Panc1 (cell line): ENCODE measurements at regions not wholly inside any gene's neighbourhood (a gene's known extent, or its start where the extent isn't known, plus 50 kb on each side); places are given as distances from the start of the nearest gene placed in this dataset.

Experiments
- ATAC-seq: fragments of 200-7000 bp; cut with Tn5 transposase; 2 replicates; pipeline ENCODE4 v1.9.1; 2020; ENCODE audit warnings: mild to moderate bottlenecking, moderate library complexity
- BruUV-seq: library from RNA; stranded (reverse); fragments of 400-500 nt; replicated peaks from 2 replicates; lab custom pipeline; 2021; lab: Mats Ljungman, UMichigan
- CTCF ChIA-PET: fragments of 300-600 bp; sonication (Branson Sonifier 250); formaldehyde crosslinking; loops from one replicate; lab custom pipeline; 2022; ENCODE audit warnings: antibody characterized with exemption; lab: Charles Lee
- POLR2A ChIA-PET: fragments of 300-600 bp; sonication (Branson Sonifier 250); formaldehyde crosslinking; loops from one replicate; lab custom pipeline; 2022; ENCODE audit warnings: antibody characterized with exemption; lab: Charles Lee
- DNase-seq: peaks from one replicate; pipeline ENCODE4 v3.0.0-alpha.2; 2010; ENCODE audit warnings: low read depth, low spot score
- H3K27ac ChIP-seq: 2 replicates; pipeline ENCODE4 v1.5.1; 2011; ENCODE audit warnings: mild to moderate bottlenecking, low read length, inconsistent platforms
- H3K27me3 ChIP-seq: fragments of 200-500 bp; sonication (Bioruptor generic); 2 replicates; pipeline ENCODE4 v1.6.0; 2014; ENCODE audit warnings: low read length, inconsistent platforms; ENCODE audit not compliant: control insufficient read depth, insufficient read depth
- H3K36me3 ChIP-seq: fragments of 200-500 bp; sonication (Bioruptor generic); 2 replicates; pipeline ENCODE4 v1.5.1; 2014; ENCODE audit warnings: inconsistent platforms, mild to moderate bottlenecking, low read length, moderate library complexity; ENCODE audit not compliant: control insufficient read depth, insufficient read depth
- H3K4me1 ChIP-seq: 2 replicates; pipeline ENCODE4 v1.5.1; 2011; ENCODE audit warnings: inconsistent platforms, mild to moderate bottlenecking, low read length, moderate library complexity; ENCODE audit not compliant: control insufficient read depth, insufficient read depth
- H3K4me3 ChIP-seq, 2 experiments: 2 replicates each; pipeline ENCODE4 v1.5.1; 2011 to 2012; ENCODE audit warnings: low read depth in 2 of 2, low read length in 2 of 2, mild to moderate bottlenecking in 2 of 2, inconsistent platforms in 1 of 2, moderate library complexity in 1 of 2
- H3K9me3 ChIP-seq: fragments of 200-500 bp; sonication (Bioruptor generic); 2 replicates; pipeline ENCODE4 v1.5.1; 2014; ENCODE audit warnings: low read depth, mild to moderate bottlenecking, inconsistent platforms, low read length, moderate library complexity; ENCODE audit not compliant: control insufficient read depth, insufficient read depth
- CTCF ChIP-seq: fragments of 450-650 bp; IDR thresholded peaks from 2 replicates; pipeline ENCODE4 v1.5.1; 2017; ENCODE audit warnings: mild to moderate bottlenecking
- POLR2AphosphoS5 ChIP-seq: IDR thresholded peaks from 2 replicates; pipeline ENCODE4 v1.6.1; 2012; ENCODE audit warnings: mild to moderate bottlenecking, low read depth, low read length, moderate library complexity
- SIN3A ChIP-seq: IDR thresholded peaks from 2 replicates; pipeline ENCODE4 v1.6.1; 2012; ENCODE audit warnings: low read depth, mild to moderate bottlenecking, low read length, moderate library complexity, borderline replicate concordance; ENCODE audit not compliant: insufficient read depth
- TCF7L2 ChIP-seq: IDR thresholded peaks from 2 replicates; pipeline ENCODE4 v1.6.1; 2011; ENCODE audit warnings: mild to moderate bottlenecking, low read depth, low read length, inconsistent platforms
- in situ Hi-C: cut with HindIII; loops from 2 replicates; pipeline ENCODE4 v1.10.0; 2016; ENCODE audit warnings: low sequenced_read_pairs, low pct_unique_long_range_greater_than_20kb
- intact Hi-C: fragments of 100-400 bp; cut with micrococcal nuclease; formaldehyde crosslinking; loops from one replicate; pipeline ENCODE4 v1.10.0; 2022; ENCODE audit not compliant: unreplicated experiment
- TF ChIP-seq, protein P1 (sequence below), 2 experiments: IDR thresholded peaks; 2 replicates each; pipeline ENCODE4 v1.6.1; 2011 to 2012; ENCODE audit warnings: low read depth in 2 of 2, control low read depth in 1 of 2, low read length in 1 of 2, mild to moderate bottlenecking in 1 of 2, moderate library complexity in 1 of 2; ENCODE audit not compliant: insufficient read depth in 1 of 2

GRCh38 chr9:90065851-90066250 lies 461.0 kb downstream of the GADD45G start:
- intact Hi-C loops (no loop called here), in situ Hi-C loops (no loop called here)
- no peak for ATAC-seq
- BruUV-seq = no TSS peak
- no peak overlapping the region for H3K4me3 ChIP-seq
- no peak overlapping the region for H3K27ac ChIP-seq
- no peaks in the 10 kb centered on the region for H3K36me3 ChIP-seq
- H3K27me3 ChIP-seq = no peaks in the 10 kb centered on the region
- DNase-seq = no peak
- ChIA-PET POLR2A (no interaction called here), CTCF (no interaction called here)
- no peaks in the 10 kb centered on the region for H3K9me3 ChIP-seq
- TF ChIP-seq TCF7L2 (no peak), SIN3A (no peak), CTCF (no peak), POLR2AphosphoS5 (no peak)
- TF ChIP-seq, protein P1, sequence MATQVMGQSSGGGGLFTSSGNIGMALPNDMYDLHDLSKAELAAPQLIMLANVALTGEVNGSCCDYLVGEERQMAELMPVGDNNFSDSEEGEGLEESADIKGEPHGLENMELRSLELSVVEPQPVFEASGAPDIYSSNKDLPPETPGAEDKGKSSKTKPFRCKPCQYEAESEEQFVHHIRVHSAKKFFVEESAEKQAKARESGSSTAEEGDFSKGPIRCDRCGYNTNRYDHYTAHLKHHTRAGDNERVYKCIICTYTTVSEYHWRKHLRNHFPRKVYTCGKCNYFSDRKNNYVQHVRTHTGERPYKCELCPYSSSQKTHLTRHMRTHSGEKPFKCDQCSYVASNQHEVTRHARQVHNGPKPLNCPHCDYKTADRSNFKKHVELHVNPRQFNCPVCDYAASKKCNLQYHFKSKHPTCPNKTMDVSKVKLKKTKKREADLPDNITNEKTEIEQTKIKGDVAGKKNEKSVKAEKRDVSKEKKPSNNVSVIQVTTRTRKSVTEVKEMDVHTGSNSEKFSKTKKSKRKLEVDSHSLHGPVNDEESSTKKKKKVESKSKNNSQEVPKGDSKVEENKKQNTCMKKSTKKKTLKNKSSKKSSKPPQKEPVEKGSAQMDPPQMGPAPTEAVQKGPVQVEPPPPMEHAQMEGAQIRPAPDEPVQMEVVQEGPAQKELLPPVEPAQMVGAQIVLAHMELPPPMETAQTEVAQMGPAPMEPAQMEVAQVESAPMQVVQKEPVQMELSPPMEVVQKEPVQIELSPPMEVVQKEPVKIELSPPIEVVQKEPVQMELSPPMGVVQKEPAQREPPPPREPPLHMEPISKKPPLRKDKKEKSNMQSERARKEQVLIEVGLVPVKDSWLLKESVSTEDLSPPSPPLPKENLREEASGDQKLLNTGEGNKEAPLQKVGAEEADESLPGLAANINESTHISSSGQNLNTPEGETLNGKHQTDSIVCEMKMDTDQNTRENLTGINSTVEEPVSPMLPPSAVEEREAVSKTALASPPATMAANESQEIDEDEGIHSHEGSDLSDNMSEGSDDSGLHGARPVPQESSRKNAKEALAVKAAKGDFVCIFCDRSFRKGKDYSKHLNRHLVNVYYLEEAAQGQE (IDR thresholded peaks at IDR 0.05; ENCODE audit: insufficient read depth in 1 of 2, low read depth in 2 of 2, low read length in 1 of 2) = no peak
- H3K4me1 ChIP-seq = no peaks in the 10 kb centered on the region

DNA sequence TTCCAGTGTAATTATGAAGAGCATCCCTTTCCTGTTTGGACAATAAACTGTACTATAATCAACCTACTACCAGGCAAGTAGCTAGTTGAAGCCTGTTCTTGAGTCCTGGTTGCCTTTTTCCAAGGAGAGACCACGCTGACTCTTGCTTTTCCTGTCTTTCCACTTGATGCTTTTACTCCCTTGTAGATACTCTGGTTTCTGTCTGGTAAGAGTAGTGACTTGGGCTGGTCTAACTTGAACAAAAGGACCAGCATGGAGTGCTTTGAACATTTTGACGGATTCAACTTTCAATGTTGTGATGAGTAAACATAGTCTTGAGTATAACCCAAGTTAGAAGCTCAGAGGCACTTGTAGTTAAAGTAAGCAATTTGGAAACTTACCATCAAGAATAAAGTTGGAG lies 464.3 kb downstream of the GADD45G start:
- ChIA-PET POLR2A (no interaction called here), CTCF (no interaction called here)
- Histone ChIP-seq H3K4me1 (no peaks in the 10 kb centered on the region), H3K27me3 (no peaks in the 10 kb centered on the region), H3K9me3 (no peaks in the 10 kb centered on the region), H3K27ac (no peak overlapping the region), H3K36me3 (no peaks in the 10 kb centered on the region), H3K4me3 (no peak overlapping the region)
- TF ChIP-seq, protein P1 (IDR thresholded peaks at IDR 0.05; ENCODE audit: insufficient read depth in 1 of 2, low read depth in 2 of 2, low read length in 1 of 2) = no peak
- TF ChIP-seq POLR2AphosphoS5 = no peak
- no peak for TF ChIP-seq TCF7L2
- TF ChIP-seq SIN3A = no peak
- no peak for TF ChIP-seq CTCF
- no peak for ATAC-seq
- DNase-seq = no peak
- intact Hi-C loops = no loop called here
- in situ Hi-C loops = no loop called here
- no TSS peak for BruUV-seq
